ENCODE measurements at regions not wholly inside any gene's neighbourhood (a gene's known extent, or its start where the extent isn't known, plus 50 kb on each side); places are given as distances from the start of the nearest gene placed in this dataset.
"Not testable (repeated sequence)": the region's sequence is repeated elsewhere in the genome, so short reads cannot be mapped to it uniquely, and the experiment has no call there.

DNA sequence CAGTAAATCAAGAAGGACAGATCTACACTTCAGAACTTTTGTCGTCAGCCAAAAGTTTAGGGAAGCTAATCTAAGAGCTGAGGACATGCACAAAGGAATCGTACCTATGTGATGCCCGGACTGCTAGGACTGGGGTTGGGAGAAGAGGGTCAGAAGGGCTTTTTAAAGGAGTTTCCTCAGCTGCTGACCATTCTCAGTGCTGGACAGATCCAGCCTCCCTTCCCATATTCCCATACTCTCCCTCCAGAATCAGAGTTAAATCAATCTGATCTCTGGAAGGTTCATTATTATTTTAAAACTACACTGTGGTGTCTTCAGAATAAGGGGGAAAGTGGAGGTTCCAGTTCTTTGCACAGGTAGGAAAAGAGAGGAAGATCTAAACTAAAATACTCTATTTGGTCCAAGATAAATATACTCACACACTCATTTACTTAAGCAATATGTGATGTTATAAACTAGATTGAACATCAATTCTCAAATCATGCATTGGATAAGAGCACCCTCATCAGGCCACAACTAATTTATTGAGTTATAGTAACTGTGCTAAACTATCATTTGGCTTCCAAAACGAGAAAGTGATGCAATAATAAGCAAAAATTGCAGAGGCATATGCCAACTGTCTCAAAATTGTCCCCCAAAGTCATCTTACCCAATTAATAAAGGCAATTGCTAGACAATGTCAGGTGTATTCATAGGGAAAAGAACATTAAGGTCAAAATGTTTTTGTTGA, 124.7 kb downstream of the HNRNPD start:
- in situ Hi-C loops (cut with HindIII; ENCODE audit: low sequenced_read_pairs): no loop called here

GRCh38 chr4:82247629-82248028, 126.2 kb downstream of the HNRNPD start:
- in situ Hi-C loops (cut with HindIII; ENCODE audit: low sequenced_read_pairs): no loop called here

- in situ Hi-C loops (cut with HindIII; ENCODE audit: low sequenced_read_pairs): no loop called here
Measured at GRCh38 chr4:82247171-82247570, 126.6 kb downstream of the HNRNPD start.

GRCh38 chr4:82241534-82241933, 132.3 kb downstream of the HNRNPD start:
- in situ Hi-C loops (cut with HindIII; ENCODE audit: low sequenced_read_pairs): no loop called here

DNA sequence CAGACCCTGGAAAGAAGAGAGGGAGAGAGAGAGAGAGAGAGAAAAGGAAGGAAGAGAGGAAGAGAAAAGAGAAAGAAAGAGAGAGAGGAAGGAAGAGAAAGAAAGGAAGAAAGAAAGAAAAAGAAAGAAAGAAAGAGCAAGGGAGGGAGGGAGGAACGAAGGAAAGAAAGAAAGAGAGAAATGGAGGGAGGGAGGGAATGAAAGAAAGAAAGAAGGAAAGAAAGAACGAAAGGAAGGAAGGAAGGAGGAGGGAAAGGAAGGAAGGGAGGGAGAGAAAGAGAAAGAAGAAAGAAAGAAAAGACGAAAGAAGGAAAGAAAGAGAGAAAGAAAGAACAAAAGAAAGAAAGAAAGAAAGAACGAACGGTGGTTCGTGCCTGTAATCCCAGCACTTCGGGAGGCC, 133.4 kb downstream of the HNRNPD start:
- in situ Hi-C loops (cut with HindIII; ENCODE audit: low sequenced_read_pairs): no loop called here

DNA sequence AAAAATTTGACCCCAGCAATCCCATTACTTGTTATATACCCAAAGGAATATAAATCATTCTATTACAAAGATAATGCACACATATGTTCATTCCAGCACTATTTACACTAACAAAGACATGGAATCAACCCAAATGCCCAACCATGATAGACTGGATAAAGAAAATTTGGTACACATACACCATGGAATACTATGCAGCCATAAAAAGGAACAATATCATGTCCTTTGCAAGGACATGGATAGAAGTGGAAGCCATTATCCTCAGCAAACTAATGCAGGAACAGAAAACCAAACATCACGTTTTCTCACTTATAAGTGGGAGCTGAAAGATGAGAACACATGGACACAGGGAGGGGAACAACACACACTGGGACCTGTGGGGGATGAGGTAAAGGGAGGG, 136.6 kb downstream of the HNRNPD start:
- in situ Hi-C loops (cut with HindIII; ENCODE audit: low sequenced_read_pairs): not testable (repeated sequence)

- in situ Hi-C loops (cut with HindIII; ENCODE audit: low sequenced_read_pairs): no loop called here
Measured at GRCh38 chr4:82235346-82235745, 138.4 kb downstream of the HNRNPD start.

DNA sequence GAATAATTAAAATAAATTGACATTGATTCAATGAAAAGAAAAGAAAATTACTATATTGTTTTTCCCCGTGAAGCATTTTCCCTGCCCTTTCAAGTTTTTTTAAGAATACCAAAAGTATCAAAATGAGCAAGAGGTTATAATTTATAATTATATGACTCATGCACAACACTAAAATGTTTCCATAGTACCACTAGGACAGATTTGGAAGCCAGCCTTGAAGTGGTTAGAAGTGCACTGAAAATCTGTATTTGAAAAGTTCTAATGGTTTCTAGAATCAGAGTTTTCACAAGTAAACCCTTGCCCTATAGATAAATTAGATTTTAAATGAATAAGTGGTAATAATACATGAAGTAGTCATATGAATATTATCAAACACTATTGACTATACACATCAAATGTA, 140.9 kb downstream of the HNRNPD start:
- in situ Hi-C loops (cut with HindIII; ENCODE audit: low sequenced_read_pairs): no loop called here

GRCh38 chr4:82231806-82232205, 142.0 kb downstream of the HNRNPD start:
- in situ Hi-C loops (cut with HindIII; ENCODE audit: low sequenced_read_pairs): no loop called here

- in situ Hi-C loops (cut with HindIII; ENCODE audit: low sequenced_read_pairs): no loop called here
Measured at GRCh38 chr4:82230306-82230705, 143.5 kb downstream of the HNRNPD start.

DNA sequence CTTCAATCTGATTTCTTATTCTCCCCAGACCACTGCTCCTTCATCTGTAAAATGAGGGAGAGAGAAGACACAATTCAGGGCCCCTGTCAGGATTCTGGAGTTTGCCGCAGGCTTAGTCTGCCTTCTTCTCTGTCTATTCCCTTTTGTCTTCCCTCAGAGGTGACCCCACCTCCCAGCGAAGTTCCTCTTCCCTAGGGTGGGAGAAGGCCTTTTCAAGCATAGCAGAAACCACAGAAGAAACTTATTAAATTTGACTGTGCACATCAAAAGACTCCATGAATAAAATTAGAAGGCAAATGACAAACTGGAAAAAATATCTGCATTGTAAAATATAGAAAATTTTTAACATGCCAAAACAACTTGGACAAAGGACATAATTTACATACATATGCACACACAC, 148.8 kb downstream of the HNRNPD start:
- in situ Hi-C loops (cut with HindIII; ENCODE audit: low sequenced_read_pairs): no loop called here

GRCh38 chr4:82223715-82224114, 150.1 kb downstream of the HNRNPD start:
- in situ Hi-C loops (cut with HindIII; ENCODE audit: low sequenced_read_pairs): no loop called here

DNA sequence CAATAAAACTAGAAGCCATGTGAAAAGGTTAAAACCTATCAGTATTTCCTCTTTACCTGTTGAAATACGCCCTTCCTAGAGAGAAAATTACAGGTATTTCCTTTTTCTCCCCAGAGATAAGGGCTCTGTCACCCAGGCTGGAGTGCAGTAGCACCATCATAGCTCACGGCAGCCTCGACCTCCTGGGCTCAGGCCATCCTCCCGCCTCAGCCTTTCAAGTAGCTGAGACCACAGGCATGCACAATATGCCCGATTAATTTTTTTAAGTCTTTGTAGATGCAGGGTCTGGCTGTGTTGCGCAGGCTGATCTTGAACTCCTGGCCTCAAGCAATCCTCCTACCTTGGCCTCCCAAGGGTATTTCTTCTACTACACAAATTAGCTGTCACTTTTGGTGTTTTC, 154.4 kb downstream of the HNRNPD start:
- in situ Hi-C loops (cut with HindIII; ENCODE audit: low sequenced_read_pairs): no loop called here

GRCh38 chr4:82217986-82218715, 155.6 kb downstream of the HNRNPD start:
- in situ Hi-C loops (cut with HindIII; ENCODE audit: low sequenced_read_pairs): no loop called here

- in situ Hi-C loops (cut with HindIII; ENCODE audit: low sequenced_read_pairs): no loop called here
Measured at GRCh38 chr4:82216219-82216618, 157.6 kb downstream of the HNRNPD start.

GRCh38 chr4:82215800-82216199, 158.0 kb downstream of the HNRNPD start:
- in situ Hi-C loops (cut with HindIII; ENCODE audit: low sequenced_read_pairs): no loop called here

- in situ Hi-C loops (cut with HindIII; ENCODE audit: low sequenced_read_pairs): no loop called here
Measured at GRCh38 chr4:82215039-82215438, 158.8 kb downstream of the HNRNPD start.

DNA sequence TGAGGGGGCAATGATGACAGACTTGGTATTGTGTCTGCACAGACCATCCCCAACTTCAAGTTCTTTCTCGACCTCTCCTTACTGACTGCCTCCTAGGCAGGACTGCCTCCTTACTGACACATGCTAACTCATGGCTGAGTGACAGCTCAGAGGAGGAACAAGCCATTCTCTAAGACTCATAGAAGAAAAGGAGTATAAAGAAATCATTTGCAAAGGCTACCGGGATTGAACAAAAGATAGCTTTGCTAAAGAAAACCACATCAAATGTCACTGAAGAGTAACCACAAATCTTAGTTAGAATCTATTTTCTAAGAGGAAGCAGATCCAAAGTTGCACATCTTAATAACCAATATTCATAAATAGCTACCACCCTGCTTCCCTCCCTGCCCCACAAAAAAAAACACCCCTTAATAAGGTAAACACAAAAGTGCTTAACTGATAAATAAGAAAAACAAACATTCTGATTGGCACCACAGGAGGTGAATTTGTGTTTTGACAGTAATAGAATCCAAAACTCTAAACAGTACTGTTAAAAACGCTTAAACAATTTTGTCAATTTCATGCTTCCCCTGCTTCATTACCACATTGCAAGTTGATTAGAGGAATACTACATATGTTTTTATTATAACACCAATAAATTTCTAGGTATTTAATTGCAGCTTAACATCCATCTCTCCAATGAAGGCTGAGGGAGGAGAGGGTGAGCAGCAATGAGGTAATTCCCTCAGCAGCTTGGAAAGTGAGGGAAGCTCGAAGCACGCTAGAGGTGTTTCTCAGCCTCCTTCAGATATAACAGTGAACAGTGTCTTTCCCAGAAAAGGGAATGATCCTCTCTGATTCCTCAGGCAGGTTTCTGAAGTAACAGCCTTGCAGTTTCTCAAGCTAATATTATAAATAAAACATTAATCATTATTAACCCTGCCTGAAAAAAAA, 160.0 kb downstream of the HNRNPD start:
- in situ Hi-C loops (cut with HindIII; ENCODE audit: low sequenced_read_pairs): no loop called here

GRCh38 chr4:82201805-82202641, 171.8 kb downstream of the HNRNPD start:
- in situ Hi-C loops (cut with HindIII; ENCODE audit: low sequenced_read_pairs): no loop called here

- in situ Hi-C loops (cut with HindIII; ENCODE audit: low sequenced_read_pairs): no loop called here
Measured at GRCh38 chr4:82201303-82201702, 172.5 kb downstream of the HNRNPD start.

DNA sequence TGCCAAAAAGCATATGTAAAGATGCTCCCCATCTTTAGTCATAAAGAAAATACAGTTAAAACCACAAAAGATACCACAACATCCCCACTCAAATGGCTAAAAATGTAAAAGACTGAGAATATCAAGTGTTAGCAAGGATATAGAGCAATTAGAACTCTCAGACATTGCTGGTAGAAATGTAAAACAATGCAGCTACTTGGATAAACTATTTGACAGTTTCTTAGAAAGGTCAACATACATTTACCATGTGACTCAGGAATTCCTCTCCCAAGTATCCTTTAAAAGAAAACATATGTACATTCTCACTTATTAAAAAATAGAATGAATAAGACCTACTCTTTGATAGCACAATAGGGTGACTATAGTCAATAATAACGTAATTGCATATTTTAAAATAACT, 173.7 kb downstream of the HNRNPD start:
- in situ Hi-C loops (cut with HindIII; ENCODE audit: low sequenced_read_pairs): no loop called here

Measured in endothelial cell of hepatic sinusoid (primary cell).